SKM-1 (cell line): ENCODE measurements at regions not wholly inside any gene's neighbourhood (a gene's known extent, or its start where the extent isn't known, plus 50 kb on each side); places are given as distances from the start of the nearest gene placed in this dataset.
"Not testable (repeated sequence)": the region's sequence is repeated elsewhere in the genome, so short reads cannot be mapped to it uniquely, and the experiment has no call there.

Experiments used
- DNase-seq: peaks from one replicate; lab custom pipeline; 2025; ENCODE audit not compliant: unreplicated experiment; lab: John Stamatoyannopoulos, UW

GRCh38 chr11:23797624-23798419 lies 699.0 kb upstream of the LUZP2 start:
- no peak for DNase-seq

- not testable (repeated sequence) for DNase-seq
These were observed 662.5 kb upstream of the LUZP2 start for GRCh38 chr11:23834306-23834705.

GRCh38 chr11:23836981-23837380 lies 659.9 kb upstream of the LUZP2 start:
- DNase-seq: no peak

GRCh38 chr11:23840872-23841271 lies 656.0 kb upstream of the LUZP2 start:
- no peak for DNase-seq

GRCh38 chr11:23846902-23847422 lies 649.9 kb upstream of the LUZP2 start:
- DNase-seq: no peak

- no peak for DNase-seq
These were observed 645.6 kb upstream of the LUZP2 start for GRCh38 chr11:23851216-23851615.

- DNase-seq: no peak
These were observed 640.2 kb upstream of the LUZP2 start for GRCh38 chr11:23856654-23857053.

GRCh38 chr11:23859087-23859486 lies 637.8 kb upstream of the LUZP2 start:
- no peak for DNase-seq

- DNase-seq: no peak
These were observed 635.2 kb upstream of the LUZP2 start for GRCh38 chr11:23861615-23862014.

- no peak for DNase-seq
These were observed 631.4 kb upstream of the LUZP2 start for GRCh38 chr11:23865341-23865975.

GRCh38 chr11:23866641-23867040 lies 630.2 kb upstream of the LUZP2 start:
- DNase-seq: no peak

- DNase-seq: no peak
These were observed 627.2 kb upstream of the LUZP2 start for GRCh38 chr11:23869671-23870070.

- no peak for DNase-seq
These were observed 623.4 kb upstream of the LUZP2 start for GRCh38 chr11:23873406-23873805.

- DNase-seq: no peak
These were observed 621.5 kb upstream of the LUZP2 start for GRCh38 chr11:23875176-23875850.

- DNase-seq: not testable (repeated sequence)
These were observed 613.3 kb upstream of the LUZP2 start for GRCh38 chr11:23883426-23884048.

- no peak for DNase-seq
These were observed 612.5 kb upstream of the LUZP2 start for GRCh38 chr11:23884341-23884740.

GRCh38 chr11:23885801-23886200 lies 611.1 kb upstream of the LUZP2 start:
- no peak for DNase-seq

- DNase-seq: not testable (repeated sequence)
These were observed 609.7 kb upstream of the LUZP2 start for GRCh38 chr11:23887122-23887521.

GRCh38 chr11:23893126-23893525 lies 603.7 kb upstream of the LUZP2 start:
- DNase-seq: no peak

- no peak for DNase-seq
These were observed 599.2 kb upstream of the LUZP2 start for GRCh38 chr11:23897453-23898286.
